WERI-Rb-1 (cell line): ENCODE measurements at regions not wholly inside any gene's neighbourhood (a gene's known extent, or its start where the extent isn't known, plus 50 kb on each side); places are given as distances from the start of the nearest gene placed in this dataset.
"Not testable (repeated sequence)": the region's sequence is repeated elsewhere in the genome, so short reads cannot be mapped to it uniquely, and the experiment has no call there.

ENCODE experiments used
- DNase-seq: peaks from one replicate; pipeline ENCODE4 v3.0.0-alpha.2; 2020
- H3K27ac ChIP-seq: fragments of 250-450 bp; sonication (Bioruptor Pico); 2 replicates; pipeline ENCODE4 v1.5.1; 2020; ENCODE audit warnings: mild to moderate bottlenecking, moderate library complexity
- H3K27me3 ChIP-seq: fragments of 250-450 bp; sonication (Bioruptor Pico); 2 replicates; pipeline ENCODE4 v1.5.1; 2021; ENCODE audit warnings: mild to moderate bottlenecking, low read depth, moderate library complexity; ENCODE audit not compliant: insufficient read depth, severe bottlenecking
- H3K36me3 ChIP-seq: fragments of 250-450 bp; sonication (Bioruptor Pico); 2 replicates; pipeline ENCODE4 v1.5.1; 2020; ENCODE audit warnings: mild to moderate bottlenecking, moderate library complexity
- H3K4me3 ChIP-seq: 2 replicates; pipeline ENCODE4 v1.5.1; 2011; ENCODE audit warnings: low read depth, mild to moderate bottlenecking, control low read depth, low read length
- H3K9me3 ChIP-seq: fragments of 250-450 bp; sonication (Bioruptor Pico); 2 replicates; pipeline ENCODE4 v1.5.1; 2021; ENCODE audit warnings: mild to moderate bottlenecking, moderate library complexity; ENCODE audit not compliant: severe bottlenecking
- CTCF ChIP-seq: IDR thresholded peaks from 2 replicates; pipeline ENCODE4 v1.5.1; 2011; ENCODE audit warnings: low read depth, mild to moderate bottlenecking, control low read depth, inconsistent platforms, low read length

DNA sequence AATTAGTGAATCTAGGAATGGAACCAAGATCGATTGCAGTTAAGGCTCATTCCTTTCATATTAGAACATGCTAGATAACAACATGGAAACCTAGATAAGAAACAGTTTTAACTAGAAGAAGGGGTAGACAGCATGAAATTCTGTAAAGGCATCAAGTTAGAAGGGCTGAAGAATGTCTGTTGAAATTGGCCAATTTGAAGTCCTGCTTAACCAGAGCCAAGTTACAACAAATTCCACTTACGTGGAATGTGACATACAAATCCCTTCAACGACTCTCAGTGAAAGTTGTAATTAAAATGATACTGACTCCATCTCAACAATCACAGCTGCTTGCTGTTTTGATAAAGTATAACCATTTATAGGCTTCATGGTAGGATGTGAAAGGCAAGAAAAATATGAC is 1065.7 kb downstream of the DNAJB9 start:
- H3K27ac ChIP-seq = no peak overlapping the region
- TF ChIP-seq CTCF = no peak
- H3K9me3 ChIP-seq = peaks cover 7% of the 10 kb centered on the region
- no peaks in the 10 kb centered on the region for H3K27me3 ChIP-seq
- H3K36me3 ChIP-seq = no peaks in the 10 kb centered on the region
- H3K4me3 ChIP-seq = no peak overlapping the region
- no peak for DNase-seq

DNA sequence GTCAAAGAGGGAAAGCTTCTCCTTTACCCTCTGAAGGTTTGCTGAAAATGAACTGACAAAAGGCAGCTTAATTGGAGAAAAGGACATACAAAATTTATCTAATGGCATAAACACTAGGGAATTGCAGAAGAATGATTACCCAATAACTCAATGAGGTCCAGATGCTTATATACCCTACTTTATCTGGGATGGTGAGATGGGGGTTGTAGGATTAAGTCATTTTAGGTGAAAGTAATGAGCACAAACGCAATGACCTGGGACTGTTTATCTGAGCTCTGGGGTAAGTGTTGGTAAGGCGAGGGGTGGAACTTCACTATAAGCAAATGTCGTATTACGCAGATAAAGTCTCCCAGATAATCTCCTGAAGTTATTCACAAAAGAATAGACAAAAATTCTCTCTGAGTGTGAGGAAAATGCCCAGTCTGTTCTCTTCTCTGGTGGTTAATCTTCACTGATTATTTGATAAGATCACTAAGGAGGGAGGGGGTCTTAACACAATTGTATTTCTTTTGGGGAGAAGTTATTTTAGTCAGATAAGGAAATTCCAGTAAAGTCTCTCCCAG is 1067.8 kb downstream of the DNAJB9 start:
- Histone ChIP-seq H3K27me3 (no peaks in the 10 kb centered on the region), H3K36me3 (no peaks in the 10 kb centered on the region), H3K27ac (no peak overlapping the region), H3K4me3 (no peak overlapping the region), H3K9me3 (peaks cover 7% of the 10 kb centered on the region)
- DNase-seq = no peak
- no peak for TF ChIP-seq CTCF

DNA sequence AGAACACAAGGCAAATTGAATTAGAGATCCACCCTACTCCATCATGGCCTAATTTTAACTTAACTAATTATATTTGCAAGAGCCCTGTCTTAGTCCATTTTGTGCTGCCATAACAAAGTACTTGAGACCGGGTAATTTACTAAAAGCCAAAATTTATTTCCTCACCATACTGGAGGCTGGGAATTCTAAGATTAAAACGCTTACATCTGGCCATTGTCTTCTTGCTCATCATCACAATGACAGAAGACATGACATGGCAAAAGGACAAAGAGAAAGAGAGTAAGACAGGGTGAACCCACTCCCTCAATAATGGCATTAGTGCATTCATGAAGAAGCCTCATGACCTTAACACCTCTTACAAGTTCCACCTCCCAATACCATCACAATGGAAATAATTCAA is 1068.6 kb downstream of the DNAJB9 start:
- Histone ChIP-seq H3K27ac (no peak overlapping the region), H3K27me3 (no peaks in the 10 kb centered on the region), H3K9me3 (no peaks in the 10 kb centered on the region), H3K36me3 (no peaks in the 10 kb centered on the region), H3K4me3 (no peak overlapping the region)
- no peak for DNase-seq
- no peak for TF ChIP-seq CTCF

- no peak overlapping the region for H3K4me3 ChIP-seq
- H3K27ac ChIP-seq = no peak overlapping the region
- no peaks in the 10 kb centered on the region for H3K9me3 ChIP-seq
- no peaks in the 10 kb centered on the region for H3K36me3 ChIP-seq
- H3K27me3 ChIP-seq = no peaks in the 10 kb centered on the region
- TF ChIP-seq CTCF = no peak
- no peak for DNase-seq
Measured at GRCh38 chr7:109639561-109639960, 1069.9 kb downstream of the DNAJB9 start.

- H3K27me3 ChIP-seq = no peaks in the 10 kb centered on the region
- no peaks in the 10 kb centered on the region for H3K9me3 ChIP-seq
- H3K27ac ChIP-seq = no peak overlapping the region
- no peak overlapping the region for H3K4me3 ChIP-seq
- no peak for TF ChIP-seq CTCF
- no peaks in the 10 kb centered on the region for H3K36me3 ChIP-seq
- no peak for DNase-seq
Measured at GRCh38 chr7:109641445-109641844, 1071.8 kb downstream of the DNAJB9 start.

- no peak overlapping the region for H3K4me3 ChIP-seq
- H3K27ac ChIP-seq = no peak overlapping the region
- H3K27me3 ChIP-seq = no peaks in the 10 kb centered on the region
- no peaks in the 10 kb centered on the region for H3K36me3 ChIP-seq
- no peak for DNase-seq
- peaks cover 4% of the 10 kb centered on the region for H3K9me3 ChIP-seq
- no peak for TF ChIP-seq CTCF
Measured at GRCh38 chr7:109646124-109646523, 1076.5 kb downstream of the DNAJB9 start.

DNA sequence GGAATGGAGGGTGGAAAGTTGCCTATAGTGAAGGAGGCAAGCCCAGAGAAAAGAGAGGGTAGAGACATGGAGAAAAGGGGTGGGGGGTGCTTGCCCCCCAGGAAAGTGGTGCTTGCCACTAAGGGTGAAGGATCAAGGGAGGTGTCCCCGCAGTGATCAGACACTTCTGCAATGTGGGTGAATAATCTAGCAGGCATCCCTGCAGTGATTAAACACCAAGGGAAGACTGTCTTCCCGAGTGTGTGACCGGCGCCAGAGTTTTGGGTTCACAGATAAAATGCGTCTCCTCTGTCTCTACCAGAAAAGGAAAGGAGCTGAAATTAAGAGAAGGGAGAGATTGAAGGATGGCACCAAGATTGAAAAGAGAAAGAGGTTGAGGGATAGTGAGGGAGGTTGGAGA is 1076.9 kb downstream of the DNAJB9 start:
- H3K27me3 ChIP-seq, H3K36me3 ChIP-seq, H3K4me3 ChIP-seq, H3K9me3 ChIP-seq, H3K27ac ChIP-seq, DNase-seq: not testable (repeated sequence)

GRCh38 chr7:109647263-109647662 is 1077.6 kb downstream of the DNAJB9 start:
- H3K9me3 ChIP-seq, H3K36me3 ChIP-seq, H3K27me3 ChIP-seq, DNase-seq, H3K4me3 ChIP-seq, H3K27ac ChIP-seq: not testable (repeated sequence)
